ENCODE measurements at regions not wholly inside any gene's neighbourhood (a gene's known extent, or its start where the extent isn't known, plus 50 kb on each side); places are given as distances from the start of the nearest gene placed in this dataset.

DNA sequence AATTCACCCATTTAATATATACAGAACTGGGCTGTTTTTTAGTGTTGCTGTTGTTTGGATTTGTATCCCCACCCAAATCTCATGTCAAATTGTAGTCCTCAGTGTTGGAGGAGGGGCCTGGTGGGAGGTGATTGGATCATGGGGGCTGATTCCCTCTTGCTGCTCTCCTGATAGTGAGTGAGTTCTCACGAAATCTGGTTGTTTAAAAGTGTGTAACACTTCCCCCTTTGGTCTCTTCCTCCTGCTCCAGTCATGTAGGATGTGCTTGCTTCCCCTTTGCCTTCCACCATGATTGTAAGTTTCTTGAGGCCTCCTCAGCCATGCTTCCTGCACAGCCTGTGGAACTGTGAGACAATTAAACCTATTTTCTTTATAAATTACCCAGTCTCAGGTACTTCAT lies 141.6 kb upstream of the AADAT start (continued):
- TF ChIP-seq, protein P1, sequence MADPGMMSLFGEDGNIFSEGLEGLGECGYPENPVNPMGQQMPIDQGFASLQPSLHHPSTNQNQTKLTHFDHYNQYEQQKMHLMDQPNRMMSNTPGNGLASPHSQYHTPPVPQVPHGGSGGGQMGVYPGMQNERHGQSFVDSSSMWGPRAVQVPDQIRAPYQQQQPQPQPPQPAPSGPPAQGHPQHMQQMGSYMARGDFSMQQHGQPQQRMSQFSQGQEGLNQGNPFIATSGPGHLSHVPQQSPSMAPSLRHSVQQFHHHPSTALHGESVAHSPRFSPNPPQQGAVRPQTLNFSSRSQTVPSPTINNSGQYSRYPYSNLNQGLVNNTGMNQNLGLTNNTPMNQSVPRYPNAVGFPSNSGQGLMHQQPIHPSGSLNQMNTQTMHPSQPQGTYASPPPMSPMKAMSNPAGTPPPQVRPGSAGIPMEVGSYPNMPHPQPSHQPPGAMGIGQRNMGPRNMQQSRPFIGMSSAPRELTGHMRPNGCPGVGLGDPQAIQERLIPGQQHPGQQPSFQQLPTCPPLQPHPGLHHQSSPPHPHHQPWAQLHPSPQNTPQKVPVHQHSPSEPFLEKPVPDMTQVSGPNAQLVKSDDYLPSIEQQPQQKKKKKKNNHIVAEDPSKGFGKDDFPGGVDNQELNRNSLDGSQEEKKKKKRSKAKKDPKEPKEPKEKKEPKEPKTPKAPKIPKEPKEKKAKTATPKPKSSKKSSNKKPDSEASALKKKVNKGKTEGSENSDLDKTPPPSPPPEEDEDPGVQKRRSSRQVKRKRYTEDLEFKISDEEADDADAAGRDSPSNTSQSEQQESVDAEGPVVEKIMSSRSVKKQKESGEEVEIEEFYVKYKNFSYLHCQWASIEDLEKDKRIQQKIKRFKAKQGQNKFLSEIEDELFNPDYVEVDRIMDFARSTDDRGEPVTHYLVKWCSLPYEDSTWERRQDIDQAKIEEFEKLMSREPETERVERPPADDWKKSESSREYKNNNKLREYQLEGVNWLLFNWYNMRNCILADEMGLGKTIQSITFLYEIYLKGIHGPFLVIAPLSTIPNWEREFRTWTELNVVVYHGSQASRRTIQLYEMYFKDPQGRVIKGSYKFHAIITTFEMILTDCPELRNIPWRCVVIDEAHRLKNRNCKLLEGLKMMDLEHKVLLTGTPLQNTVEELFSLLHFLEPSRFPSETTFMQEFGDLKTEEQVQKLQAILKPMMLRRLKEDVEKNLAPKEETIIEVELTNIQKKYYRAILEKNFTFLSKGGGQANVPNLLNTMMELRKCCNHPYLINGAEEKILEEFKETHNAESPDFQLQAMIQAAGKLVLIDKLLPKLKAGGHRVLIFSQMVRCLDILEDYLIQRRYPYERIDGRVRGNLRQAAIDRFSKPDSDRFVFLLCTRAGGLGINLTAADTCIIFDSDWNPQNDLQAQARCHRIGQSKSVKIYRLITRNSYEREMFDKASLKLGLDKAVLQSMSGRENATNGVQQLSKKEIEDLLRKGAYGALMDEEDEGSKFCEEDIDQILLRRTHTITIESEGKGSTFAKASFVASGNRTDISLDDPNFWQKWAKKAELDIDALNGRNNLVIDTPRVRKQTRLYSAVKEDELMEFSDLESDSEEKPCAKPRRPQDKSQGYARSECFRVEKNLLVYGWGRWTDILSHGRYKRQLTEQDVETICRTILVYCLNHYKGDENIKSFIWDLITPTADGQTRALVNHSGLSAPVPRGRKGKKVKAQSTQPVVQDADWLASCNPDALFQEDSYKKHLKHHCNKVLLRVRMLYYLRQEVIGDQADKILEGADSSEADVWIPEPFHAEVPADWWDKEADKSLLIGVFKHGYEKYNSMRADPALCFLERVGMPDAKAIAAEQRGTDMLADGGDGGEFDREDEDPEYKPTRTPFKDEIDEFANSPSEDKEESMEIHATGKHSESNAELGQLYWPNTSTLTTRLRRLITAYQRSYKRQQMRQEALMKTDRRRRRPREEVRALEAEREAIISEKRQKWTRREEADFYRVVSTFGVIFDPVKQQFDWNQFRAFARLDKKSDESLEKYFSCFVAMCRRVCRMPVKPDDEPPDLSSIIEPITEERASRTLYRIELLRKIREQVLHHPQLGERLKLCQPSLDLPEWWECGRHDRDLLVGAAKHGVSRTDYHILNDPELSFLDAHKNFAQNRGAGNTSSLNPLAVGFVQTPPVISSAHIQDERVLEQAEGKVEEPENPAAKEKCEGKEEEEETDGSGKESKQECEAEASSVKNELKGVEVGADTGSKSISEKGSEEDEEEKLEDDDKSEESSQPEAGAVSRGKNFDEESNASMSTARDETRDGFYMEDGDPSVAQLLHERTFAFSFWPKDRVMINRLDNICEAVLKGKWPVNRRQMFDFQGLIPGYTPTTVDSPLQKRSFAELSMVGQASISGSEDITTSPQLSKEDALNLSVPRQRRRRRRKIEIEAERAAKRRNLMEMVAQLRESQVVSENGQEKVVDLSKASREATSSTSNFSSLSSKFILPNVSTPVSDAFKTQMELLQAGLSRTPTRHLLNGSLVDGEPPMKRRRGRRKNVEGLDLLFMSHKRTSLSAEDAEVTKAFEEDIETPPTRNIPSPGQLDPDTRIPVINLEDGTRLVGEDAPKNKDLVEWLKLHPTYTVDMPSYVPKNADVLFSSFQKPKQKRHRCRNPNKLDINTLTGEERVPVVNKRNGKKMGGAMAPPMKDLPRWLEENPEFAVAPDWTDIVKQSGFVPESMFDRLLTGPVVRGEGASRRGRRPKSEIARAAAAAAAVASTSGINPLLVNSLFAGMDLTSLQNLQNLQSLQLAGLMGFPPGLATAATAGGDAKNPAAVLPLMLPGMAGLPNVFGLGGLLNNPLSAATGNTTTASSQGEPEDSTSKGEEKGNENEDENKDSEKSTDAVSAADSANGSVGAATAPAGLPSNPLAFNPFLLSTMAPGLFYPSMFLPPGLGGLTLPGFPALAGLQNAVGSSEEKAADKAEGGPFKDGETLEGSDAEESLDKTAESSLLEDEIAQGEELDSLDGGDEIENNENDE (IDR thresholded peaks at IDR 0.05; ENCODE audit: insufficient replicate concordance, low read length), result no peak
- TF ChIP-seq JUN (IDR thresholded peaks at IDR 0.05; ENCODE audit: low read depth, low read length) (no peak), MAX (IDR thresholded peaks at IDR 0.05) (no peak), POU5F1 (IDR thresholded peaks at IDR 0.05; ENCODE audit: low read depth, low read length) (no peak), ASH2L (IDR thresholded peaks at IDR 0.05; ENCODE audit: low read length) (no peak), NANOG (IDR thresholded peaks at IDR 0.05; ENCODE audit: insufficient read depth, low read depth, low read length, poor library complexity, severe bottlenecking) (no peak), HDAC6 (IDR thresholded peaks at IDR 0.05; ENCODE audit: low read depth, low read length) (no peak), POLR2A (IDR thresholded peaks at IDR 0.05; ENCODE audit: control extremely low read depth in 1 of 2, low read depth in 2 of 2, low read length in 2 of 2) (no peak)
